K562 (cell line): ENCODE measurements at regions not wholly inside any gene's neighbourhood (a gene's known extent, or its start where the extent isn't known, plus 50 kb on each side); places are given as distances from the start of the nearest gene placed in this dataset.

Source experiments
- ATAC-seq: fragments of 200-7000 bp; cut with Tn5 transposase; 3 replicates; pipeline ENCODE4 v1.9.1; 2020; ENCODE audit warnings: moderate library complexity
- BruUV-seq: library from RNA; stranded (reverse); fragments of 400-500 nt; replicated peaks from 2 replicates; lab custom pipeline; 2021; lab: Mats Ljungman, UMichigan
- CTCF ChIA-PET: fragments of 300-600 bp; formaldehyde crosslinking; extraction: SDS; loops from one replicate; lab custom pipeline; 2021; ENCODE audit warnings: low intra/inter-chr PET ratio; lab: Yijun Ruan, JAX
- POLR2A ChIA-PET: fragments of 300-600, 350-650 bp; sonication (Branson Sonifier 250); formaldehyde crosslinking; extraction: SDS; loops from one replicate; lab custom pipeline; 2021; ENCODE audit warnings: antibody characterized with exemption, inconsistent platforms; lab: Yijun Ruan, JAX
- DNase-seq, 4 experiments: peaks; one replicate each; pipeline versions ENCODE4 v3.0.0 to v3.0.0-alpha.2; 2011 to 2018; ENCODE audit warnings: low spot score in 3 of 4, mixed read lengths in 3 of 4; ENCODE audit errors: extremely low read depth in 1 of 4
- FAIRE-seq: peaks from 2 replicates; lab custom pipeline; 2011; peaks lifted over from hg19 to GRCh38; lab: Jason Lieb, UNC
- H2AFZ ChIP-seq: 2 replicates; pipeline ENCODE4 v1.6.0; 2011; ENCODE audit warnings: low read depth, low read length, control low read depth, inconsistent platforms
- H3K27ac ChIP-seq: fragments of 200-600 bp; 3 replicates; pipeline ENCODE4 v1.8.0; 2011; ENCODE audit warnings: low read depth, mild to moderate bottlenecking, control low read depth, inconsistent platforms, low read length, moderate library complexity, mixed read lengths; ENCODE audit errors: extremely low read depth
- H3K27me3 ChIP-seq, 2 experiments: fragments of 300-600 bp in 1 of 2; 2 replicates in 1 of 2; 3 replicates in 1 of 2; pipeline versions ENCODE4 v1.6.0 to v1.8.0; 2011; ENCODE audit warnings: inconsistent platforms in 2 of 2, low read length in 2 of 2, mild to moderate bottlenecking in 1 of 2, mixed read lengths in 1 of 2, moderate library complexity in 1 of 2; ENCODE audit not compliant: control insufficient read depth in 2 of 2, insufficient read depth in 2 of 2
- H3K36me3 ChIP-seq: fragments of 300-600 bp; 3 replicates; pipeline ENCODE4 v1.8.0; 2011; ENCODE audit warnings: mild to moderate bottlenecking, low read length, inconsistent platforms; ENCODE audit not compliant: control insufficient read depth, insufficient read depth
- H3K4me1 ChIP-seq, 2 experiments: fragments of 200-600 bp in 1 of 2; replicated peaks in 1 of 2; 2 replicates in 1 of 2; 3 replicates in 1 of 2; pipeline versions ENCODE4 v1.5.1 to v1.8.0; 2011; ENCODE audit warnings: inconsistent platforms in 2 of 2, low read length in 2 of 2, mild to moderate bottlenecking in 1 of 2, mixed read lengths in 1 of 2, moderate library complexity in 1 of 2; ENCODE audit not compliant: control insufficient read depth in 2 of 2, insufficient read depth in 2 of 2
- H3K4me2 ChIP-seq: 2 replicates; pipeline ENCODE4 v1.6.1; 2011; ENCODE audit warnings: low read length, control low read depth, inconsistent platforms, mixed read lengths; ENCODE audit not compliant: insufficient read depth
- H3K4me3 ChIP-seq: fragments of 200-600 bp; sonication (generic), shearing (Covaris generic); 2 replicates; pipeline ENCODE4 v1.5.1; 2016; ENCODE audit warnings: control low read depth, inconsistent platforms
- H3K79me2 ChIP-seq: fragments of 200-600 bp; 3 replicates; pipeline ENCODE4 v1.8.0; 2011; ENCODE audit warnings: low read length, inconsistent platforms; ENCODE audit not compliant: control insufficient read depth, insufficient read depth
- H3K9ac ChIP-seq, 2 experiments: 2 replicates each; pipeline versions ENCODE4 v1.6.0 to v1.6.1; 2011; ENCODE audit warnings: low read depth in 2 of 2, low read length in 2 of 2, control low read depth in 1 of 2, inconsistent platforms in 1 of 2, mild to moderate bottlenecking in 1 of 2, mixed read lengths in 1 of 2; ENCODE audit not compliant: insufficient read depth in 1 of 2
- H3K9me1 ChIP-seq: one replicate; pipeline ENCODE4 v1.6.0; 2011; ENCODE audit warnings: inconsistent platforms, mild to moderate bottlenecking, low read length, moderate library complexity; ENCODE audit not compliant: control insufficient read depth, insufficient read depth
- H3K9me3 ChIP-seq: replicated peaks from 2 replicates; pipeline ENCODE4 v1.5.1; 2011; ENCODE audit warnings: low read depth, low read length, inconsistent platforms; ENCODE audit not compliant: control insufficient read depth, insufficient read depth
- H4K20me1 ChIP-seq: replicated peaks from 2 replicates; pipeline ENCODE4 v1.6.1; 2011; ENCODE audit warnings: low read length, inconsistent platforms, mixed read lengths; ENCODE audit not compliant: control insufficient read depth, insufficient read depth
- MAFG ChIP-seq: fragments of 450-650 bp; conservative IDR thresholded peaks from 2 replicates; pipeline ENCODE4 v1.6.1; 2016; ENCODE audit warnings: missing genetic modification characterization, missing compliant biosample characterization
- MCM7 ChIP-seq, 2 experiments: fragments of 450-650 bp; IDR thresholded peaks; 2 replicates each; pipeline ENCODE4 v1.6.1; 2016 to 2018
- SIX5 ChIP-seq, 2 experiments: IDR thresholded peaks; 2 replicates each; pipeline ENCODE4 v1.6.1; 2011; ENCODE audit warnings: low read length in 2 of 2, borderline replicate concordance in 1 of 2, low read depth in 1 of 2, mild to moderate bottlenecking in 1 of 2, moderate library complexity in 1 of 2; ENCODE audit not compliant: insufficient read depth in 1 of 2
- UBTF ChIP-seq, 2 experiments: IDR thresholded peaks; 2 replicates each; pipeline ENCODE4 v1.6.1; 2012; ENCODE audit warnings: improper control_type of control experiment in 2 of 2, low read depth in 2 of 2, low read length in 2 of 2, borderline replicate concordance in 1 of 2
- ZKSCAN8 ChIP-seq: fragments of 200-800 bp; sonication (Bioruptor generic); IDR thresholded peaks from 2 replicates; pipeline ENCODE4 v1.6.1; 2016; ENCODE audit warnings: missing genetic modification characterization, missing compliant biosample characterization
- ZSCAN32 ChIP-seq: fragments of 450-650 bp; formaldehyde crosslinking; IDR thresholded peaks from 2 replicates; pipeline ENCODE4 v1.4.0; 2020; ENCODE audit warnings: mild to moderate bottlenecking, moderate library complexity
- in situ Hi-C: fragments of 300-500 bp; cut with MboI; formaldehyde crosslinking; loops from 4 replicates; pipeline ENCODE4 v1.15.0; 2018; ENCODE audit warnings: inconsistent platforms, mixed read lengths
- intact Hi-C: fragments of 100-400 bp; cut with micrococcal nuclease; formaldehyde crosslinking; loops from 2 replicates; pipeline ENCODE4 v1.14.2; 2022
- TF ChIP-seq, protein P1 (sequence below): fragments of 250-450 bp; sonication (Bioruptor Pico); IDR thresholded peaks from 2 replicates; pipeline ENCODE4 v1.4.0; 2020; ENCODE audit warnings: mild to moderate bottlenecking, moderate library complexity

DNA sequence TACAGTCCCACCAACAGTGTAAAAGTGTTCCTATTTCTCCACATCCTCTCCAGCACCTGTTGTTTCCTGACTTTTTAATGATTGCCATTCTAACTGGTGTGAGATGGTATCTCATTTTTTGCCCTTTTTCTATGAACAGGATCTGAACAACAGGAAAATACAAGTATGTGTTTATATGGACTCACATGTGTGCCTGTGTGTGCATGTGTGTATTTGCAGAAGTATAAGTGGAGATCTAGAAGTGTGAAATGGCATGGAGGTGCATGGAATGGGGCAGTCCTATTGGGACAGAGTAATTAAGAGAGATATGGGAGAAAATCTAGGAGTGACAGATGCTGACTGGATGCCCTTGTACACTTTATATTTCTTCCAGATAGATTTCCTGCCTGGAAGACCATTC is 111.6 kb upstream of the PCGF5 start:
- no peaks in the 10 kb centered on the region for H3K79me2 ChIP-seq
- DNase-seq = no peak
- in situ Hi-C loops (no loop called here), intact Hi-C loops (no loop called here)
- FAIRE-seq = no peak
- no peak overlapping the region for H3K9ac ChIP-seq
- no peak for ATAC-seq
- H3K9me3 ChIP-seq = no peaks in the 10 kb centered on the region
- H3K9me1 ChIP-seq = no peaks in the 10 kb centered on the region
- BruUV-seq = no TSS peak
- CTCF ChIA-PET = no interaction called here
- H3K4me3 ChIP-seq = no peak overlapping the region
- H2AFZ ChIP-seq = no peak overlapping the region
- POLR2A ChIA-PET = no interaction called here
- peaks cover 12 to 18% of the 10 kb centered on the region in 2 experiments; a peak in 4 of 5 replicates for H3K4me1 ChIP-seq
- no peaks in the 10 kb centered on the region for H3K27me3 ChIP-seq
- H3K4me2 ChIP-seq = no peak overlapping the region
- no peaks in the 10 kb centered on the region for H3K36me3 ChIP-seq
- no peaks in the 10 kb centered on the region for H4K20me1 ChIP-seq
- TF ChIP-seq ZSCAN32 (CRISPR knock-in tag) (no peak), MCM7 (IDR thresholded peaks at IDR 0.05) (no peak), ZKSCAN8 (CRISPR knock-in tag) (no peak), SIX5 (IDR thresholded peaks at IDR 0.05; ENCODE audit: borderline replicate concordance in 1 of 2, insufficient read depth in 1 of 2, low read depth in 1 of 2, low read length in 2 of 2) (no peak), UBTF (IDR thresholded peaks at IDR 0.05; ENCODE audit: borderline replicate concordance in 1 of 2, low read depth in 2 of 2, low read length in 2 of 2) (no peak), MAFG (no peak)
- TF ChIP-seq, protein P1, sequence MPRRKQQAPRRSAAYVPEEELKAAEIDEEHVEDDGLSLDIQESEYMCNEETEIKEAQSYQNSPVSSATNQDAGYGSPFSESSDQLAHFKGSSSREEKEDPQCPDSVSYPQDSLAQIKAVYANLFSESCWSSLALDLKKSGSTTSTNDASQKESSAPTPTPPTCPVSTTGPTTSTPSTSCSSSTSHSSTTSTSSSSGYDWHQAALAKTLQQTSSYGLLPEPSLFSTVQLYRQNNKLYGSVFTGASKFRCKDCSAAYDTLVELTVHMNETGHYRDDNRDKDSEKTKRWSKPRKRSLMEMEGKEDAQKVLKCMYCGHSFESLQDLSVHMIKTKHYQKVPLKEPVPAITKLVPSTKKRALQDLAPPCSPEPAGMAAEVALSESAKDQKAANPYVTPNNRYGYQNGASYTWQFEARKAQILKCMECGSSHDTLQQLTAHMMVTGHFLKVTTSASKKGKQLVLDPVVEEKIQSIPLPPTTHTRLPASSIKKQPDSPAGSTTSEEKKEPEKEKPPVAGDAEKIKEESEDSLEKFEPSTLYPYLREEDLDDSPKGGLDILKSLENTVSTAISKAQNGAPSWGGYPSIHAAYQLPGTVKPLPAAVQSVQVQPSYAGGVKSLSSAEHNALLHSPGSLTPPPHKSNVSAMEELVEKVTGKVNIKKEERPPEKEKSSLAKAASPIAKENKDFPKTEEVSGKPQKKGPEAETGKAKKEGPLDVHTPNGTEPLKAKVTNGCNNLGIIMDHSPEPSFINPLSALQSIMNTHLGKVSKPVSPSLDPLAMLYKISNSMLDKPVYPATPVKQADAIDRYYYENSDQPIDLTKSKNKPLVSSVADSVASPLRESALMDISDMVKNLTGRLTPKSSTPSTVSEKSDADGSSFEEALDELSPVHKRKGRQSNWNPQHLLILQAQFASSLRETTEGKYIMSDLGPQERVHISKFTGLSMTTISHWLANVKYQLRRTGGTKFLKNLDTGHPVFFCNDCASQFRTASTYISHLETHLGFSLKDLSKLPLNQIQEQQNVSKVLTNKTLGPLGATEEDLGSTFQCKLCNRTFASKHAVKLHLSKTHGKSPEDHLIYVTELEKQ (CRISPR knock-in tag) = no peak
- no peak overlapping the region for H3K27ac ChIP-seq
